ENCODE measurements at regions not wholly inside any gene's neighbourhood (a gene's known extent, or its start where the extent isn't known, plus 50 kb on each side); places are given as distances from the start of the nearest gene placed in this dataset.

GRCh38 chr2:129240061-129240460 lies 739.4 kb upstream of the RAB6C start:
- Histone ChIP-seq H3K4me3 (no peak overlapping the region), H3K9me3 (no peaks in the 10 kb centered on the region), H3K27ac (no peak overlapping the region), H3K27me3 (no peaks in the 10 kb centered on the region), H3K36me3 (no peaks in the 10 kb centered on the region), H3K4me1 (no peaks in the 10 kb centered on the region)
- WGBS (ENCODE audit: insufficient coverage, low coverage, low lambda C conversion rate, missing lambda C conversion rate), result 71% methylated on average over 3 of the region's 3 CpGs
- no peak for DNase-seq
- no peak for ATAC-seq
- intact Hi-C loops (cut with DNase I), result no loop called here
- TF ChIP-seq POLR2A (IDR thresholded peaks at IDR 0.05), result no peak
- TF ChIP-seq CTCF (IDR thresholded peaks at IDR 0.05), result no peak

GRCh38 chr2:129242269-129242668 lies 737.2 kb upstream of the RAB6C start:
- intact Hi-C loops (cut with DNase I), result no loop called here
- no peaks in the 10 kb centered on the region for H3K27me3 ChIP-seq
- no peak for ATAC-seq

GRCh38 chr2:129247751-129248150 lies 731.7 kb upstream of the RAB6C start:
- Histone ChIP-seq H3K4me3 (no peak overlapping the region), H3K36me3 (no peaks in the 10 kb centered on the region), H3K9me3 (no peaks in the 10 kb centered on the region), H3K4me1 (no peaks in the 10 kb centered on the region), H3K27me3 (no peaks in the 10 kb centered on the region), H3K27ac (no peak overlapping the region)
- DNase-seq (no peak), ATAC-seq (no peak)
- 70% methylated on average over 3 of the region's 3 CpGs for WGBS (ENCODE audit: insufficient coverage, low coverage, low lambda C conversion rate, missing lambda C conversion rate)
- TF ChIP-seq CTCF (IDR thresholded peaks at IDR 0.05) (no peak), POLR2A (IDR thresholded peaks at IDR 0.05) (no peak)
- intact Hi-C loops (cut with DNase I), result no loop called here

More at GRCh38 chr2:129242269-129242668, 737.2 kb upstream of the RAB6C start:
- Histone ChIP-seq H3K9me3 (no peaks in the 10 kb centered on the region), H3K4me3 (no peak overlapping the region), H3K4me1 (no peaks in the 10 kb centered on the region), H3K27ac (no peak overlapping the region), H3K36me3 (no peaks in the 10 kb centered on the region)
- 46% methylated on average over 4 of the region's 5 CpGs for whole genome bisulfite sequencing (ENCODE audit: insufficient coverage, low coverage, low lambda C conversion rate, missing lambda C conversion rate)
- TF ChIP-seq CTCF (IDR thresholded peaks at IDR 0.05) (no peak), POLR2A (IDR thresholded peaks at IDR 0.05) (no peak)
- DNase-seq, result no peak

- Histone ChIP-seq H3K27ac (no peak overlapping the region), H3K36me3 (no peaks in the 10 kb centered on the region), H3K9me3 (no peaks in the 10 kb centered on the region), H3K27me3 (no peaks in the 10 kb centered on the region), H3K4me3 (no peak overlapping the region), H3K4me1 (no peaks in the 10 kb centered on the region)
- no peak for TF ChIP-seq CTCF (IDR thresholded peaks at IDR 0.05)
- no peak for TF ChIP-seq POLR2A (IDR thresholded peaks at IDR 0.05)
- no peak for DNase-seq
- no peak for ATAC-seq
- intact Hi-C loops (cut with DNase I), result no loop called here
Measured at GRCh38 chr2:129248198-129248597, 731.3 kb upstream of the RAB6C start.

GRCh38 chr2:129252781-129253460 lies 726.5 kb upstream of the RAB6C start:
- WGBS (ENCODE audit: insufficient coverage, low coverage, low lambda C conversion rate, missing lambda C conversion rate), result 37% methylated on average over 6 of the region's 7 CpGs
- no peak for DNase-seq
- Histone ChIP-seq H3K27me3 (no peaks in the 10 kb centered on the region), H3K4me3 (no peak overlapping the region), H3K4me1 (no peaks in the 10 kb centered on the region), H3K27ac (no peak overlapping the region), H3K36me3 (no peaks in the 10 kb centered on the region), H3K9me3 (no peaks in the 10 kb centered on the region)
- intact Hi-C loops (cut with DNase I), result no loop called here
- no peak for TF ChIP-seq CTCF (IDR thresholded peaks at IDR 0.05)
- no peak for TF ChIP-seq POLR2A (IDR thresholded peaks at IDR 0.05)
- ATAC-seq, result no peak

Data from right lobe of liver (tissue), 6 donors.